ENCODE measurements at regions not wholly inside any gene's neighbourhood (a gene's known extent, or its start where the extent isn't known, plus 50 kb on each side); places are given as distances from the start of the nearest gene placed in this dataset.

GRCh38 chr2:176555112-176555511, 285.9 kb downstream of the MTX2 start:
- no TSS peak for BruUV-seq (replicated peaks)
- Histone ChIP-seq H3K79me2 (ENCODE audit: insufficient read depth, low read length) (no peaks in the 10 kb centered on the region), H3K27me3 (ENCODE audit: control insufficient read depth in 1 of 2, insufficient read depth in 2 of 2, low read length in 2 of 2) (peaks cover 0 to 23% of the 10 kb centered on the region in 2 experiments; a peak in 3 of 5 replicates), H3K9me3 (ENCODE audit: low read length) (no peaks in the 10 kb centered on the region), H3K9ac (ENCODE audit: insufficient read depth, low read depth, low read length) (no peak overlapping the region), H3K4me2 (ENCODE audit: low read depth, low read length) (no peak overlapping the region), H3K27ac (ENCODE audit: extremely low read length, insufficient read depth, low read length) (no peak overlapping the region), H3K36me3 (replicated peaks in 1 of 2; ENCODE audit: control insufficient read depth in 1 of 2, insufficient read depth in 2 of 2, low read length in 2 of 2) (no peaks in the 10 kb centered on the region), H4K20me1 (ENCODE audit: insufficient read depth, low read length) (no peaks in the 10 kb centered on the region), H3K4me1 (ENCODE audit: insufficient read depth, low read length) (peaks cover 10% of the 10 kb centered on the region), H2AFZ (ENCODE audit: low read length) (no peak overlapping the region), H3K4me3 (replicated peaks in 1 of 3; ENCODE audit: insufficient read depth in 1 of 3, low read depth in 2 of 3, low read length in 3 of 3) (no peak overlapping the region)
- CTCF ChIA-PET (ENCODE audit: low intra/inter-chr PET ratio, low total read pairs): interaction anchor here (1.6 to 2.3 kb wide), 2 partner anchors 414 to 428 kb away, joined by 13 to 16 read pairs; no protein-coding TSS in a partner anchor
- DNase-seq (ENCODE audit: low spot score) (no peak), ATAC-seq (no peak), FAIRE-seq (no peak)
- in situ Hi-C loops (cut with HindIII; ENCODE audit: extremely low pct_ligation_motif_present, low pct_unique_long_range_greater_than_20kb): no loop called here
- POLR2A ChIA-PET: no interaction called here
- TF ChIP-seq ZMAT3 (CRISPR knock-in tag; conservative IDR thresholded peaks at IDR 0.05): no peak
- no peak for TF ChIP-seq BRCA1 (CRISPR knock-in tag; IDR thresholded peaks at IDR 0.05)
- TF ChIP-seq ZSCAN9 (CRISPR knock-in tag; IDR thresholded peaks at IDR 0.05; ENCODE audit: borderline replicate concordance): no peak
- TF ChIP-seq U2AF2 (IDR thresholded peaks at IDR 0.05; ENCODE audit: low read depth, low read length): no peak
- no peak for TF ChIP-seq TEAD2 (CRISPR knock-in tag; IDR thresholded peaks at IDR 0.05)
- no peak for TF ChIP-seq ZFP41 (CRISPR knock-in tag; IDR thresholded peaks at IDR 0.05; ENCODE audit: borderline replicate concordance)
- TF ChIP-seq HIC2 (CRISPR knock-in tag; IDR thresholded peaks at IDR 0.05; ENCODE audit: low read depth): no peak
- intact Hi-C loops (cut with micrococcal nuclease; ENCODE audit: unreplicated experiment): no loop called here
- WGBS (ENCODE audit: low lambda C conversion rate): 12% methylated on average over 5 of the region's 5 CpGs

GRCh38 chr2:176555781-176556180, 286.5 kb downstream of the MTX2 start:
- ChIA-PET POLR2A (no interaction called here), CTCF (ENCODE audit: low intra/inter-chr PET ratio, low total read pairs) (no interaction called here)
- no peak for FAIRE-seq
- in situ Hi-C loops (cut with HindIII; ENCODE audit: extremely low pct_ligation_motif_present, low pct_unique_long_range_greater_than_20kb): no loop called here
- H4K20me1 ChIP-seq (ENCODE audit: insufficient read depth, low read length): no peaks in the 10 kb centered on the region
- no peak for ATAC-seq
- WGBS (ENCODE audit: low lambda C conversion rate): 34% methylated on average over 13 of the region's 13 CpGs
- peaks cover 10% of the 10 kb centered on the region for H3K4me1 ChIP-seq (ENCODE audit: insufficient read depth, low read length)
- H3K9ac ChIP-seq (ENCODE audit: insufficient read depth, low read depth, low read length): no peak overlapping the region
- no TSS peak for BruUV-seq (replicated peaks)
- H3K79me2 ChIP-seq (ENCODE audit: insufficient read depth, low read length): no peaks in the 10 kb centered on the region
- no peak overlapping the region for H2AFZ ChIP-seq (ENCODE audit: low read length)
- no peak overlapping the region for H3K4me3 ChIP-seq (replicated peaks in 1 of 3; ENCODE audit: insufficient read depth in 1 of 3, low read depth in 2 of 3, low read length in 3 of 3)
- H3K27ac ChIP-seq (ENCODE audit: extremely low read length, insufficient read depth, low read length): no peak overlapping the region
- no peak for DNase-seq (ENCODE audit: low spot score)
- peaks cover 0 to 25% of the 10 kb centered on the region in 2 experiments; a peak in 3 of 5 replicates for H3K27me3 ChIP-seq (ENCODE audit: control insufficient read depth in 1 of 2, insufficient read depth in 2 of 2, low read length in 2 of 2)
- intact Hi-C loops (cut with micrococcal nuclease; ENCODE audit: unreplicated experiment): no loop called here
- H3K4me2 ChIP-seq (ENCODE audit: low read depth, low read length): no peak overlapping the region
- no peaks in the 10 kb centered on the region for H3K36me3 ChIP-seq (replicated peaks in 1 of 2; ENCODE audit: control insufficient read depth in 1 of 2, insufficient read depth in 2 of 2, low read length in 2 of 2)
- no peaks in the 10 kb centered on the region for H3K9me3 ChIP-seq (ENCODE audit: low read length)
- TF ChIP-seq ZNF484 (CRISPR knock-in tag; IDR thresholded peaks at IDR 0.05; ENCODE audit: borderline replicate concordance, low read depth) (no peak), KLF9 (CRISPR knock-in tag; IDR thresholded peaks at IDR 0.05; ENCODE audit: low read depth) (no peak), ZNF275 (CRISPR knock-in tag; IDR thresholded peaks at IDR 0.05; ENCODE audit: borderline replicate concordance) (no peak), ZNF512B (CRISPR knock-in tag; IDR thresholded peaks at IDR 0.05; ENCODE audit: borderline replicate concordance) (no peak), EZH2 (conservative IDR thresholded peaks at IDR 0.05; ENCODE audit: low read depth, low read length) (no peak)

Data from HepG2 (cell line).